ENCODE measurements at regions not wholly inside any gene's neighbourhood (a gene's known extent, or its start where the extent isn't known, plus 50 kb on each side); places are given as distances from the start of the nearest gene placed in this dataset.

- Histone ChIP-seq H3K27me3 (replicated peaks; ENCODE audit: insufficient read depth) (peaks cover 4% of the 10 kb centered on the region), H3K4me1 (replicated peaks) (no peaks in the 10 kb centered on the region), H3K4me3 (no peak overlapping the region), H3K9me3 (no peaks in the 10 kb centered on the region), H3K27ac (no peak overlapping the region), H3K36me3 (no peaks in the 10 kb centered on the region)
- TF ChIP-seq POLR2AphosphoS5 (IDR thresholded peaks at IDR 0.05) = no peak
- TF ChIP-seq POLR2A (IDR thresholded peaks at IDR 0.05) = no peak
- no peak for TF ChIP-seq CTCF (IDR thresholded peaks at IDR 0.05)
- DNase-seq (ENCODE audit: low spot score) = no peak
- intact Hi-C loops (cut with DNase I) = no loop called here
- WGBS = 57% methylated on average over 9 of the region's 9 CpGs
These were observed 414.0 kb downstream of the SLC4A3 start for GRCh38 chr2:220041447-220041846.

- intact Hi-C loops (cut with DNase I) = no loop called here
- Histone ChIP-seq H3K4me1 (replicated peaks) (no peaks in the 10 kb centered on the region), H3K9me3 (no peaks in the 10 kb centered on the region), H3K4me3 (no peak overlapping the region), H3K36me3 (no peaks in the 10 kb centered on the region), H3K27me3 (replicated peaks; ENCODE audit: insufficient read depth) (peaks cover 4% of the 10 kb centered on the region), H3K27ac (no peak overlapping the region)
- 70% methylated on average over 2 of the region's 2 CpGs for WGBS
- DNase-seq (ENCODE audit: low spot score) = no peak
- TF ChIP-seq POLR2A (IDR thresholded peaks at IDR 0.05) = no peak
- TF ChIP-seq CTCF (IDR thresholded peaks at IDR 0.05) = no peak
- TF ChIP-seq POLR2AphosphoS5 (IDR thresholded peaks at IDR 0.05) = no peak
These were observed 415.9 kb downstream of the SLC4A3 start for GRCh38 chr2:220043155-220043989.

- TF ChIP-seq CTCF (IDR thresholded peaks at IDR 0.05) (no peak), POLR2A (IDR thresholded peaks at IDR 0.05) (no peak), POLR2AphosphoS5 (IDR thresholded peaks at IDR 0.05) (no peak)
- no peak overlapping the region for H3K4me3 ChIP-seq
- 94% methylated on average over 3 of the region's 3 CpGs for WGBS
- no peak for DNase-seq (ENCODE audit: low spot score)
- H3K9me3 ChIP-seq = no peaks in the 10 kb centered on the region
- H3K27me3 ChIP-seq (replicated peaks; ENCODE audit: insufficient read depth) = peaks cover 4% of the 10 kb centered on the region
- intact Hi-C loops (cut with DNase I) = no loop called here
- H3K4me1 ChIP-seq (replicated peaks) = no peaks in the 10 kb centered on the region
- no peak overlapping the region for H3K27ac ChIP-seq
- no peaks in the 10 kb centered on the region for H3K36me3 ChIP-seq
These were observed 416.5 kb downstream of the SLC4A3 start for GRCh38 chr2:220043990-220044335.

- Histone ChIP-seq H3K27ac (no peak overlapping the region), H3K36me3 (no peaks in the 10 kb centered on the region)
- DNase-seq (ENCODE audit: low spot score) = no peak
These were observed 417.0 kb downstream of the SLC4A3 start for GRCh38 chr2:220044383-220044782.

More at GRCh38 chr2:220044383-220044782, 417.0 kb downstream of the SLC4A3 start:
- Histone ChIP-seq H3K4me3 (no peak overlapping the region), H3K27me3 (replicated peaks; ENCODE audit: insufficient read depth) (peaks cover 4% of the 10 kb centered on the region), H3K9me3 (no peaks in the 10 kb centered on the region), H3K4me1 (replicated peaks) (no peaks in the 10 kb centered on the region)
- no peak for TF ChIP-seq POLR2AphosphoS5 (IDR thresholded peaks at IDR 0.05)
- no peak for TF ChIP-seq CTCF (IDR thresholded peaks at IDR 0.05)
- no peak for TF ChIP-seq POLR2A (IDR thresholded peaks at IDR 0.05)
- intact Hi-C loops (cut with DNase I) = no loop called here
- WGBS = 59% methylated on average over 1 of the region's 1 CpG
